K562 (cell line): ENCODE measurements at regions not wholly inside any gene's neighbourhood (a gene's known extent, or its start where the extent isn't known, plus 50 kb on each side); places are given as distances from the start of the nearest gene placed in this dataset.

Experiments used
- CBX5 ChIP-seq: IDR thresholded peaks from 2 replicates; pipeline ENCODE4 v1.6.1; 2014; ENCODE audit warnings: low read depth, borderline replicate concordance
- ELF2 ChIP-seq: fragments of 250-450 bp; sonication (Bioruptor Pico); IDR thresholded peaks from 2 replicates; pipeline ENCODE4 v1.5.0; 2021; ENCODE audit warnings: mild to moderate bottlenecking
- JUNB ChIP-seq: fragments of 450-650 bp; formaldehyde crosslinking; conservative IDR thresholded peaks from 2 replicates; pipeline ENCODE4 v1.4.0; 2020; ENCODE audit warnings: mild to moderate bottlenecking
- KLF10 ChIP-seq: fragments of 250-450 bp; sonication (Bioruptor Pico); IDR thresholded peaks from 2 replicates; pipeline ENCODE4 v1.6.1; 2021; ENCODE audit warnings: matching md5 sums
- MCM7 ChIP-seq, 2 experiments: fragments of 450-650 bp; IDR thresholded peaks; 2 replicates each; pipeline ENCODE4 v1.6.1; 2016 to 2018
- NBN ChIP-seq: fragments of 450-650 bp; IDR thresholded peaks from 2 replicates; pipeline ENCODE4 v1.6.1; 2016; ENCODE audit warnings: low read depth, mild to moderate bottlenecking
- POLR3G ChIP-seq: IDR thresholded peaks from 2 replicates; pipeline ENCODE4 v1.6.1; 2011; ENCODE audit not compliant: insufficient read length, insufficient replicate concordance; ENCODE audit errors: extremely low read depth
- PTRF ChIP-seq: fragments of 450-650 bp; IDR thresholded peaks from 2 replicates; pipeline ENCODE4 v1.6.1; 2016; ENCODE audit warnings: mild to moderate bottlenecking, missing genetic modification characterization, missing compliant biosample characterization
- SRF ChIP-seq, 2 experiments: fragments of 250-450, 450-650 bp in 1 of 2; sonication (Bioruptor Pico) in 1 of 2; sonication (generic) in 1 of 2; formaldehyde crosslinking; IDR thresholded peaks; 2 replicates each; pipeline versions ENCODE4 v1.5.0 to v1.5.1; 2020 to 2022; ENCODE audit warnings: mild to moderate bottlenecking in 1 of 2, missing genetic modification reagents in 1 of 2
- TCF7L2 ChIP-seq: fragments of 150-350 bp; IDR thresholded peaks from 2 replicates; pipeline ENCODE4 v1.6.1; 2016; ENCODE audit warnings: low read depth, mild to moderate bottlenecking, low read length, moderate library complexity
- ZC3H4 ChIP-seq: sonication (generic); formaldehyde crosslinking; IDR thresholded peaks from 2 replicates; pipeline ENCODE4 v1.9.0; 2021; ENCODE audit warnings: missing genetic modification reagents, borderline replicate concordance
- ZEB2 ChIP-seq: fragments of 450-650 bp; IDR thresholded peaks from 2 replicates; pipeline ENCODE4 v1.6.1; 2016
- ZNF212 ChIP-seq: fragments of 450-650 bp; formaldehyde crosslinking; IDR thresholded peaks from 2 replicates; pipeline ENCODE4 v1.4.0; 2020; ENCODE audit warnings: mild to moderate bottlenecking
- ZNF436 ChIP-seq: fragments of 250-450, 450-650 bp; sonication (Bioruptor Pico); formaldehyde crosslinking; IDR thresholded peaks from 2 replicates; pipeline ENCODE4 v1.7.0; 2020; ENCODE audit warnings: mild to moderate bottlenecking
- TF ChIP-seq, protein P1 (sequence below), 2 experiments: fragments of 450-650 bp; IDR thresholded peaks; 2 replicates each; pipeline ENCODE4 v1.6.1; 2016; ENCODE audit warnings: mild to moderate bottlenecking in 2 of 2, borderline replicate concordance in 1 of 2, low read depth in 1 of 2, moderate library complexity in 1 of 2
- TF ChIP-seq, protein P2 (sequence below): fragments of 200-800 bp; sonication (Bioruptor generic); IDR thresholded peaks from 2 replicates; pipeline ENCODE4 v1.6.1; 2017; ENCODE audit warnings: missing genetic modification characterization, missing compliant biosample characterization
- TF ChIP-seq, protein P3 (sequence below): fragments of 450-650 bp; formaldehyde crosslinking; conservative IDR thresholded peaks from 2 replicates; pipeline ENCODE4 v1.4.0; 2022; ENCODE audit warnings: mild to moderate bottlenecking, missing genetic modification characterization
- TF ChIP-seq, protein P4 (sequence below): fragments of 450-650 bp; formaldehyde crosslinking; IDR thresholded peaks from 2 replicates; pipeline ENCODE4 v1.4.0; 2020; ENCODE audit warnings: mild to moderate bottlenecking, mixed read lengths

DNA sequence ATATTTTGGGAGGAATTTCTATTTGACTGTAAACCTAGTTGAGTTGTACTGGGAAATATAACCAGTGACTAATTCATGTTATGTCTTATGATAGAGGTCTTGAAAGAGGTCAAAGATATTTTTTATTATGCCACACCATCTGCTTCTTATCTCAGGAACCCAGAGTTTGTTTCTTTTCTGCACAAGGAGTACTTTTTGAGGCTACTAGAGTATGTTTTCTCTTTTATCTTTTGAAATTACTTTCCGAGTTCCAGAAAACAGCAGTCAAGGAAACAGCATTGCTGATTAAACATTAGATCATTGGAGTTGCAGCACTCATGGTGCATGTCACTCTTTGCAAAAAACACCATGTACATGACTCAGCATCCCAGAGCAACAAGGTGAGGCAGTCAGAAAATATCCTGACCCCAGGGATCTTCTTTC, 645.8 kb upstream of the NR2F2 start (continued):
- TF ChIP-seq, protein P1, sequence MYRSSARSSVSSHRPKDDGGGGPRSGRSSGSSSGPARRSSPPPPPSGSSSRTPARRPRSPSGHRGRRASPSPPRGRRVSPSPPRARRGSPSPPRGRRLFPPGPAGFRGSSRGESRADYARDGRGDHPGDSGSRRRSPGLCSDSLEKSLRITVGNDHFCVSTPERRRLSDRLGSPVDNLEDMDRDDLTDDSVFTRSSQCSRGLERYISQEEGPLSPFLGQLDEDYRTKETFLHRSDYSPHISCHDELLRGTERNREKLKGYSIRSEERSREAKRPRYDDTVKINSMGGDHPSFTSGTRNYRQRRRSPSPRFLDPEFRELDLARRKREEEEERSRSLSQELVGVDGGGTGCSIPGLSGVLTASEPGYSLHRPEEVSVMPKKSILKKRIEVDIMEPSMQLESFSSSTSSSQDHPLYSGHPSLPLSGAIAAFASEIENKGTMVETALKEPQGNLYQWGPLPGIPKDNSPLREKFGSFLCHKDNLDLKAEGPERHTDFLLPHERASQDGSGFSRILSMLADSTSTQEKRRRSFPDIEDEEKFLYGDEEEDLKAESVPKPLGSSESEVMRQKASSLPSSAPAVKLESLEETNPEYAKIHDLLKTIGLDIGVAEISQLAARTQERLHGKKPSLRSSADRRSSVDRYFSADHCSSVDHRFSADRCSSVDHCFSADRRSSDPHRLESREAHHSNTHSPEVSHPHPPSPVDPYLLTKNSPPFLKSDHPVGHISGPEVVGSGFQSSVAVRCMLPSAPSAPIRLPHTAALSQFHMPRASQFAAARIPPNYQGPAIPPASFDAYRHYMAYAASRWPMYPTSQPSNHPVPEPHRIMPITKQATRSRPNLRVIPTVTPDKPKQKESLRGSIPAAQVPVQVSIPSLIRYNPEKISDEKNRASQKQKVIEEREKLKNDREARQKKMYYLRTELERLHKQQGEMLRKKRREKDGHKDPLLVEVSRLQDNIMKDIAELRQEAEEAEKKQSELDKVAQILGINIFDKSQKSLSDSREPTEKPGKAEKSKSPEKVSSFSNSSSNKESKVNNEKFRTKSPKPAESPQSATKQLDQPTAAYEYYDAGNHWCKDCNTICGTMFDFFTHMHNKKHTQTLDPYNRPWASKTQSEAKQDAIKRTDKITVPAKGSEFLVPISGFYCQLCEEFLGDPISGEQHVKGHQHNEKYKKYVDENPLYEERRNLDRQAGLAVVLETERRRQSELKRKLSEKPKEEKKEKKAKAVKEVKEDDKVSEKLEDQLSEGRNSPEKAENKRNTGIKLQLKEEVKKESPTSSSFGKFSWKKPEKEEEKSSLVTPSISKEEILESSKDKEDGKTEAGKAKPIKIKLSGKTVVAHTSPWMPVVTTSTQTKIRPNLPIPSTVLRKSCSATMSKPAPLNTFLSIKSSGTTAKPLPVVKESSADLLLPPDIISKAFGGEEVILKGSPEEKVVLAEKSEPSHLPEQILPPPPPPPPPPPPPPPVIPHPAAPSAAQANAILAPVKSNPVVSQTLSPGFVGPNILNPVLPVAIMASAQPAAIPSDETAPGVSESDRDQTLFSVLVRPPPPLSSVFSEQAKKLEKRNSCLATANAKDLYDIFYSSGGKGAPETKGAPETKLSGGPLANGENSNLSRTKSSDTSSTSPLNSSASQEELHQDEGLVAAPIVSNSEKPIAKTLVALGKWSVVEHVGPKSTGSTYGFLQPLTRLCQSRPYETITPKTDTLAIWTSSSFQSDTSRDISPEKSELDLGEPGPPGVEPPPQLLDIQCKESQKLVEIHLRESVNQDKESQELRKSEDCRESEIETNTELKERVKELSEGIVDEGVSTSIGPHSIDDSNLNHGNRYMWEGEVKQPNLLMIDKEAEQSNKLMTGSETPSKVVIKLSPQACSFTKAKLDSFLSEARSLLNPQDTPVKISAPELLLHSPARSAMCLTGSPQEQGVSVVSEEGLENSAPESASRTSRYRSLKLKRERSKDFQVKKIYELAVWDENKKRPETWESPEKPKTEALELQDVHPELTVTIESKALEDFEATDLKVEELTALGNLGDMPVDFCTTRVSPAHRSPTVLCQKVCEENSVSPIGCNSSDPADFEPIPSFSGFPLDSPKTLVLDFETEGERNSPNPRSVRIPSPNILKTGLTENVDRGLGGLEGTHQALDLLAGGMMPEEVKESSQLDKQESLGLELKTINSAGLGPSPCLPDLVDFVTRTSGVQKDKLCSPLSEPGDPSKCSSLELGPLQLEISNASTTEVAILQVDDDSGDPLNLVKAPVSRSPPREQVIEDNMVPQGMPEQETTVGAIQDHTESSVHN (IDR thresholded peaks at IDR 0.05; ENCODE audit: borderline replicate concordance in 1 of 2, low read depth in 1 of 2): peak in 1 of 2 experiments; percentile 56; a peak in 1 of 4 replicates
- no peak for TF ChIP-seq POLR3G
- no peak for TF ChIP-seq TCF7L2
- TF ChIP-seq CBX5: peak; percentile 53; the same call in 1 of the 2 replicates
- TF ChIP-seq SRF (CRISPR knock-in tag; IDR thresholded peaks at IDR 0.05): no peak
- TF ChIP-seq, protein P2, sequence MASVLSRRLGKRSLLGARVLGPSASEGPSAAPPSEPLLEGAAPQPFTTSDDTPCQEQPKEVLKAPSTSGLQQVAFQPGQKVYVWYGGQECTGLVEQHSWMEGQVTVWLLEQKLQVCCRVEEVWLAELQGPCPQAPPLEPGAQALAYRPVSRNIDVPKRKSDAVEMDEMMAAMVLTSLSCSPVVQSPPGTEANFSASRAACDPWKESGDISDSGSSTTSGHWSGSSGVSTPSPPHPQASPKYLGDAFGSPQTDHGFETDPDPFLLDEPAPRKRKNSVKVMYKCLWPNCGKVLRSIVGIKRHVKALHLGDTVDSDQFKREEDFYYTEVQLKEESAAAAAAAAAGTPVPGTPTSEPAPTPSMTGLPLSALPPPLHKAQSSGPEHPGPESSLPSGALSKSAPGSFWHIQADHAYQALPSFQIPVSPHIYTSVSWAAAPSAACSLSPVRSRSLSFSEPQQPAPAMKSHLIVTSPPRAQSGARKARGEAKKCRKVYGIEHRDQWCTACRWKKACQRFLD (CRISPR knock-in tag): peak; percentile 77; the same call in 1 of the 2 replicates
- no peak for TF ChIP-seq ZNF436 (CRISPR knock-in tag)
- no peak for TF ChIP-seq ZNF212 (CRISPR knock-in tag)
- no peak for TF ChIP-seq NBN
- TF ChIP-seq, protein P3, sequence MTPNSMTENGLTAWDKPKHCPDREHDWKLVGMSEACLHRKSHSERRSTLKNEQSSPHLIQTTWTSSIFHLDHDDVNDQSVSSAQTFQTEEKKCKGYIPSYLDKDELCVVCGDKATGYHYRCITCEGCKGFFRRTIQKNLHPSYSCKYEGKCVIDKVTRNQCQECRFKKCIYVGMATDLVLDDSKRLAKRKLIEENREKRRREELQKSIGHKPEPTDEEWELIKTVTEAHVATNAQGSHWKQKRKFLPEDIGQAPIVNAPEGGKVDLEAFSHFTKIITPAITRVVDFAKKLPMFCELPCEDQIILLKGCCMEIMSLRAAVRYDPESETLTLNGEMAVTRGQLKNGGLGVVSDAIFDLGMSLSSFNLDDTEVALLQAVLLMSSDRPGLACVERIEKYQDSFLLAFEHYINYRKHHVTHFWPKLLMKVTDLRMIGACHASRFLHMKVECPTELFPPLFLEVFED (CRISPR knock-in tag): no peak
- TF ChIP-seq KLF10 (CRISPR knock-in tag): no peak
- no peak for TF ChIP-seq JUNB
- TF ChIP-seq ZC3H4 (CRISPR knock-in tag): no peak
- TF ChIP-seq, protein P4, sequence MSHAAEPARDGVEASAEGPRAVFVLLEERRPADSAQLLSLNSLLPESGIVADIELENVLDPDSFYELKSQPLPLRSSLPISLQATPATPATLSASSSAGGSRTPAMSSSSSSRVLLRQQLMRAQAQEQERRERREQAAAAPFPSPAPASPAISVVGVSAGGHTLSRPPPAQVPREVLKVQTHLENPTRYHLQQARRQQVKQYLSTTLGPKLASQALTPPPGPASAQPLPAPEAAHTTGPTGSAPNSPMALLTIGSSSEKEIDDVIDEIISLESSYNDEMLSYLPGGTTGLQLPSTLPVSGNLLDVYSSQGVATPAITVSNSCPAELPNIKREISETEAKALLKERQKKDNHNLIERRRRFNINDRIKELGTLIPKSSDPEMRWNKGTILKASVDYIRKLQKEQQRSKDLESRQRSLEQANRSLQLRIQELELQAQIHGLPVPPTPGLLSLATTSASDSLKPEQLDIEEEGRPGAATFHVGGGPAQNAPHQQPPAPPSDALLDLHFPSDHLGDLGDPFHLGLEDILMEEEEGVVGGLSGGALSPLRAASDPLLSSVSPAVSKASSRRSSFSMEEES (CRISPR knock-in tag): no peak
- 0 out of 2 replicates have a peak, but pooled peaks have one; percentile 30 for TF ChIP-seq ZEB2
- no peak for TF ChIP-seq PTRF (tag)
- no peak for TF ChIP-seq MCM7 (IDR thresholded peaks at IDR 0.05)
- no peak for TF ChIP-seq ELF2 (CRISPR knock-in tag)
